GM19467 (cell line): ENCODE measurements at regions not wholly inside any gene's neighbourhood (a gene's known extent, or its start where the extent isn't known, plus 50 kb on each side); places are given as distances from the start of the nearest gene placed in this dataset.
"Not testable (repeated sequence)": the region's sequence is repeated elsewhere in the genome, so short reads cannot be mapped to it uniquely, and the experiment has no call there.

ENCODE experiments used
- ATAC-seq: cut with Tn5 transposase; IDR thresholded peaks from one replicate; pipeline ENCODE4 v1.9.1; 2021; ENCODE audit warnings: mild to moderate bottlenecking, moderate library complexity; ENCODE audit not compliant: unreplicated experiment

GRCh38 chr4:1589098-1589497 lies 95.0 kb downstream of the FAM53A start:
- ATAC-seq: no peak

- ATAC-seq: no peak
These were observed 95.8 kb downstream of the FAM53A start for GRCh38 chr4:1588306-1588705.

GRCh38 chr4:1584498-1584897 lies 99.6 kb downstream of the FAM53A start:
- no peak for ATAC-seq

- no peak for ATAC-seq
These were observed 100.3 kb downstream of the FAM53A start for GRCh38 chr4:1583859-1584258.

- ATAC-seq: no peak
These were observed 100.9 kb downstream of the FAM53A start for GRCh38 chr4:1583051-1583785.

- ATAC-seq: no peak
These were observed 101.9 kb downstream of the FAM53A start for GRCh38 chr4:1582227-1582626.

GRCh38 chr4:1581164-1581894 lies 102.8 kb downstream of the FAM53A start:
- peak; percentile 64 for ATAC-seq

- ATAC-seq: not testable (repeated sequence)
These were observed 103.5 kb downstream of the FAM53A start for GRCh38 chr4:1580692-1581012.

- ATAC-seq: peak; percentile 51
These were observed 104.0 kb downstream of the FAM53A start for GRCh38 chr4:1579901-1580691.

- no peak for ATAC-seq
These were observed 104.9 kb downstream of the FAM53A start for GRCh38 chr4:1579001-1579900.

GRCh38 chr4:1578251-1578773 lies 105.8 kb downstream of the FAM53A start:
- no peak for ATAC-seq

GRCh38 chr4:1577822-1578217 lies 106.3 kb downstream of the FAM53A start:
- no peak for ATAC-seq

- no peak for ATAC-seq
These were observed 106.9 kb downstream of the FAM53A start for GRCh38 chr4:1576961-1577821.

- no peak for ATAC-seq
These were observed 107.7 kb downstream of the FAM53A start for GRCh38 chr4:1576304-1576960.

- ATAC-seq: no peak
These were observed 108.5 kb downstream of the FAM53A start for GRCh38 chr4:1575418-1576303.

GRCh38 chr4:1574601-1575417 lies 109.3 kb downstream of the FAM53A start:
- ATAC-seq: no peak

GRCh38 chr4:1573830-1574459 lies 110.2 kb downstream of the FAM53A start:
- no peak for ATAC-seq
